Suppressor macrophage treated with lipopolysaccharide for 1 hour (primary cell): ENCODE measurements at regions not wholly inside any gene's neighbourhood (a gene's known extent, or its start where the extent isn't known, plus 50 kb on each side); places are given as distances from the start of the nearest gene placed in this dataset.
"Not testable (repeated sequence)": the region's sequence is repeated elsewhere in the genome, so short reads cannot be mapped to it uniquely, and the experiment has no call there.

Experiments
- DNase-seq, 3 donors: peaks; one replicate each; pipeline ENCODE4 v3.0.0-alpha.2; 2020 to 2022

- no peak for DNase-seq
Observed at GRCh38 chr4:38430841-38431240, 233.2 kb upstream of the KLF3 start.

- no peak for DNase-seq
Observed at GRCh38 chr4:38442073-38442788, 221.8 kb upstream of the KLF3 start.

GRCh38 chr4:38449506-38450174 is 214.4 kb upstream of the KLF3 start:
- no peak for DNase-seq

DNA sequence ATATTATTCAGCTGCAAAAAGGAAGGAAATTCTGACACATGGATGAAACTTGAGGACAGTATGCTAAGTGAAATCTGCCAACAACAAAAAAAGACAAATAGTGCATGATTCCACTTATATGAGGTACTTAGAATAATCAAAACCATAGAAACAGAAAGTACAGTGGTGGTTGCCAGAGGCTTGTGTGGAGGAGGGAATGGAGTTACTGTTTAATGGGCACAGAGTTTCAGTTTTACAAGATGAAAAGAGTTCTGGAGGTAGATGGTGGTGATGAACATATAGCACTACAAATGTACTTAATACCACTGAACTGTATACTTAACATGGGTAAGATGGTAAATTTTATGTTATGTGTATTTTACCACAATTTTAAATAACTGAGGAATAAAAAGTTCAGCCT is 212.0 kb upstream of the KLF3 start:
- peak in 1 of 3 donors; percentile 19 for DNase-seq

- no peak for DNase-seq
Observed at GRCh38 chr4:38452542-38452941, 211.5 kb upstream of the KLF3 start.

- DNase-seq: no peak
Observed at GRCh38 chr4:38453253-38453881, 210.6 kb upstream of the KLF3 start.

GRCh38 chr4:38454284-38454683 is 209.7 kb upstream of the KLF3 start:
- no peak for DNase-seq

- peak; percentile 51 to 77 (median 77) for DNase-seq
Observed at GRCh38 chr4:38455092-38455862, 208.7 kb upstream of the KLF3 start.

- DNase-seq: no peak
Observed at GRCh38 chr4:38456096-38456495, 207.9 kb upstream of the KLF3 start.

- DNase-seq: no peak
Observed at GRCh38 chr4:38461342-38461741, 202.7 kb upstream of the KLF3 start.

DNA sequence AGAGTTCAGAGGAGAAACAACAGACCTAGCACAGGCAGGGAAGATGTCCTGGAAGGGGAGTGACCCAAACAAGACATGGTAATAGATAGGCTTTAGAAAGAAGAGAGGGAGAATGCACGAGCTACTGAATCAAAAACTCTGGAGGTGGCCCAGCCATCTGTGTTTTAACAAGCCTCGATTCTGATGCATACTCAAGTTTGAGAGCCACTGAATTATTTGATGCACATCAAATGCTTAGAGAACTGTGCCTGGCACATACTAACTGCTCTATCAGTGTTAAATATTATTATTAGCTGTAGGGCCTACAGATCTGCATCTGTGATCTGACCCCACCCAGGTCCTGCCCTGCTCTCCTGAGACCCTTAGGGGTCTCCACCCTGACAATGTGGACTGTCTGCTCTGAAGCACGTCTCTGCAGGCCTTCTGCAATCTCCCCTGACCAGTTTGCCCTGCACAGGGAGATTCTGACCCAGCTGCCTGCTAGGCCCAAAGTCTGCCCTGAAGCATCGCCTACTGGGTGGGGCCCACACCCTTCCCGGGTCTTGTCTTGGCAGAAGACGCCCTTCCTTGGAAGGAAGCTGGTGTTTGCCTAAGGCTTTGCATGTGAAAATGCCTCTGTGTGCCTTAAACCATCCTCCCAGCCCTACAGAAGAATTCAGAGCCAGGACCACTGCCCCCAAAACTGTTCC is 201.5 kb upstream of the KLF3 start:
- no peak for DNase-seq

DNA sequence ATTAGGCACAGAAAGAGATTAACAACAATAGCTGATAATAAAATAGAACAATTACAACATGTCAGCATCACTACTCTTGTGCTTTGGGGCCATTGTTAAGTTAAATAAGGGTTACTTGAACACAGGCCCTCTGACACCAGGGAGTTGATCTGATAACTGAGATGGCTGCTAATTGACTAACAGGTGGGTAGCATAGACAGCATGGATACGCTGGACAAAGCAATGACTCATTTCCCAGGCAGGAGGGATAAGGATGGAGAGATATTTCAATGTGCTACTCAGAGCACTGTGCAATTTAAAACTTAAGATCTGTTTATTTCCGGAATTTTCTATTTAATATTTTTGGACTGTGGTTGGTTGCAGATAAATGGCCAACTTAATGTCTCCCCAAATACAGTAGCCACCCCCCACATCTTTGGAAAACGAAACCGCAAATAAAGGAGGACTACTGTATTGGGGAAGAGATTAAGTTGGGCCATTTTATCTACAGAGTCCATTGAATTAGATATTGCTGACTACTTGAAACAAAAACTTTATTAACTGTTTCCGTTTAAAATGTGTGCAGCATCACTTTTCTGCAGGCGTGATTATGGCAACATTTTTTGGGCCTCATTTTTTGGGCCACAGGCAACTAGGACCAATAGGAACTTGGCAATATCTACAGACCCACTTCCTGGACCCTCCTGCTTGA is 200.6 kb upstream of the KLF3 start:
- DNase-seq: no peak

- DNase-seq: no peak
Observed at GRCh38 chr4:38464328-38464727, 199.7 kb upstream of the KLF3 start.

DNA sequence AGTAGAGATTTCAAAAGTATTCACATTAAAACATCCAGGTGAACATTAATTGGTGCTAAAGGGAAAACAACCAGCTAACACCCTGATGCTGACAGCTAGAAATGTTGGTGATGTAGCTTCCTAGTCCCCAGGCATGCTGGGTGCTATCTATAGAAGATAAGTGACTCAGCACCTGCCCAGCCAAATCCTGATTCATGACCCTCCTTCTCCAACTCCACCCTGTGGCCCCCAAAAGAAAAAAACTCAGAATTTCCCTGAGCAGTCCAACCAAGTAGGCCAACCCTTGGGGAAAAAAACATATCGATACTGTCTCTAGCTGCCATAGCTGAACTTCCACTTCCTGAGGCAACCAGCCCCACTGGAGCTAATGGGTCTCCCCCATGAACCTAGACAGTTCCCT is 197.6 kb upstream of the KLF3 start:
- DNase-seq: no peak

DNA sequence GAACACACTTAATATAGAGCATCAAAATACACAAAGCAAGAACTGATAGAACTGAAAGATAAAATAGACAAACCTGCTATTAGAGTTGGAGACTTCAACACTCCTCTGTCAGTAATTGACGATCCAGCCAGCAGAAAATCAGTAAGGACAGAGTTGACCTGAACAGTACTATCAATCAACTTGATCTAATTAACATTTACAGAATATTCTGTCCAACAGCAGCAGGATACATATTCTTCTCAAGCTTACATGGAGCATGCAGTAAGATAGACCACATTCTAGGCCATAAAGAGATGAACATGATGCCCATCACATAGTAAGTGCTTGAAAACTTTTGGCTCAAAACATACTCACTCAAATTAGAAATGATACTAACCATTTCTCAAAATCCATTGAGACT is 196.7 kb upstream of the KLF3 start:
- no peak for DNase-seq

- no peak for DNase-seq
Observed at GRCh38 chr4:38468339-38468866, 195.6 kb upstream of the KLF3 start.

GRCh38 chr4:38469410-38469809 is 194.6 kb upstream of the KLF3 start:
- no peak for DNase-seq

- no peak for DNase-seq
Observed at GRCh38 chr4:38470735-38471262, 193.2 kb upstream of the KLF3 start.

- no peak for DNase-seq
Observed at GRCh38 chr4:38482696-38483095, 181.3 kb upstream of the KLF3 start.

- not testable (repeated sequence) for DNase-seq
Observed at GRCh38 chr4:38483628-38484027, 180.4 kb upstream of the KLF3 start.

DNA sequence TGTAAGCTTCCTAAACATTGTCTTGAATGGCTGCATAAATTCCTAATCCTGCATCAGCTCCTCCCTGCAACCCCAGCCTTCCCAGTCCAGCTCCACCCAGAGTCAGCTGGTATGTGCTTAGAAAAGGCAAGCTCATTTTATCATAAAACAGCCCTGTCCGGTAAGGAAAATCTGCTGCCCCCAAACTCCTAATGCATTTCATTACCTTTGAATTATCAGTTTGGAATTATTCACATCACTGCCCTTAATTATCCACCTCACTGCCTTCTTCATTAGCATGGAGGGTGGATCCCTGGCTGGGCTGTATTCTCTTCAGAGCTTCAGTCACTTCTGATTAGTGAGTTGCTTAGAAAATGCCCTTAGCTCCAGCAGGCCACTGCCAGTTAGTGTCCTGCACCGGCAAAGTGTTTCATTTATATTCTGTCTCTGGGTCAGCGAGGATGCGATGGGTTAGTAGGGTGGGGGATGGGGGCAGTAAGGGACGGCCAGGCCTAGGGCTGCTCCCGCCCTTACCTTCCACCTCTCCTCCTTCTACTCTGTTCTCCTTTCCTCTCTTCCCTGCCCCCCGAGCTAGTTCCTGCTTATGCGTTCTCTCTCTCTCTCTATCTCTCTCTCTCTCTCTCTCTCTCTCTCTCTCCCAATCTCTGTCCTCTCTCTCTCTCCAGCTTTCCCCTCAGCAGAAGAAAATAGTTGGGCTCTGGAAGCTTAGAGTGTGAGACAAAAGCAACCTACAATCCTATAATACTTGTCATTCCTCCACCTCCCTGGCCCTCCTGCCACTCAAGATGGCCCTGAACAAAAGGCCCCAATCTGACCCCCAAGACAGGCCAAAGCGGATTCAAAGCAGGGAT is 174.8 kb upstream of the KLF3 start:
- no peak for DNase-seq
